ENCODE measurements at regions not wholly inside any gene's neighbourhood (a gene's known extent, or its start where the extent isn't known, plus 50 kb on each side); places are given as distances from the start of the nearest gene placed in this dataset.

- no peak overlapping the region for H3K27ac ChIP-seq
- no peak for TF ChIP-seq ZFX (IDR thresholded peaks at IDR 0.05; ENCODE audit: borderline replicate concordance)
- no peak for TF ChIP-seq CTCF (IDR thresholded peaks at IDR 0.05)
Observed at GRCh38 chr11:106621484-106621883, 396.8 kb downstream of the GUCY1A2 start.

Data from 22Rv1 (cell line).